ENCODE measurements at regions not wholly inside any gene's neighbourhood (a gene's known extent, or its start where the extent isn't known, plus 50 kb on each side); places are given as distances from the start of the nearest gene placed in this dataset.

- TF ChIP-seq, protein P1, sequence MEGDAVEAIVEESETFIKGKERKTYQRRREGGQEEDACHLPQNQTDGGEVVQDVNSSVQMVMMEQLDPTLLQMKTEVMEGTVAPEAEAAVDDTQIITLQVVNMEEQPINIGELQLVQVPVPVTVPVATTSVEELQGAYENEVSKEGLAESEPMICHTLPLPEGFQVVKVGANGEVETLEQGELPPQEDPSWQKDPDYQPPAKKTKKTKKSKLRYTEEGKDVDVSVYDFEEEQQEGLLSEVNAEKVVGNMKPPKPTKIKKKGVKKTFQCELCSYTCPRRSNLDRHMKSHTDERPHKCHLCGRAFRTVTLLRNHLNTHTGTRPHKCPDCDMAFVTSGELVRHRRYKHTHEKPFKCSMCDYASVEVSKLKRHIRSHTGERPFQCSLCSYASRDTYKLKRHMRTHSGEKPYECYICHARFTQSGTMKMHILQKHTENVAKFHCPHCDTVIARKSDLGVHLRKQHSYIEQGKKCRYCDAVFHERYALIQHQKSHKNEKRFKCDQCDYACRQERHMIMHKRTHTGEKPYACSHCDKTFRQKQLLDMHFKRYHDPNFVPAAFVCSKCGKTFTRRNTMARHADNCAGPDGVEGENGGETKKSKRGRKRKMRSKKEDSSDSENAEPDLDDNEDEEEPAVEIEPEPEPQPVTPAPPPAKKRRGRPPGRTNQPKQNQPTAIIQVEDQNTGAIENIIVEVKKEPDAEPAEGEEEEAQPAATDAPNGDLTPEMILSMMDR (IDR thresholded peaks at IDR 0.05) = no peak
- TF ChIP-seq POLR2A (IDR thresholded peaks at IDR 0.05) = no peak
These were observed 466.1 kb upstream of the GRID2 start for GRCh38 chr4:91837608-91838029.

All from body of pancreas (tissue), 4 donors.